Aorta (tissue), 5 donors: ENCODE measurements at regions not wholly inside any gene's neighbourhood (a gene's known extent, or its start where the extent isn't known, plus 50 kb on each side); places are given as distances from the start of the nearest gene placed in this dataset.
A peak's percentile ranks its signal among the peaks of the same experiment; 100 is the strongest.

ENCODE experiments used
- ATAC-seq: fragments of 200-7000 bp; cut with Tn5 transposase; one replicate; pipeline ENCODE4 v1.9.1; 2022; ENCODE audit warnings: moderate library complexity; ENCODE audit not compliant: low FRiP score
- DNase-seq, 2 donors: peaks; one replicate each; pipeline ENCODE4 v3.0.0-alpha.2; 2020
- H3K27ac ChIP-seq, 2 donors: one replicate each; pipeline ENCODE4 v1.5.1; 2013; ENCODE audit warnings: low read length in 2 of 2, mild to moderate bottlenecking in 2 of 2, moderate library complexity in 2 of 2, control low read depth in 1 of 2, inconsistent platforms in 1 of 2, low read depth in 1 of 2
- H3K27me3 ChIP-seq, 2 donors: one replicate each; pipeline ENCODE4 v1.6.1; 2013; ENCODE audit warnings: control low read depth in 1 of 2, low read length in 1 of 2, mild to moderate bottlenecking in 1 of 2, moderate library complexity in 1 of 2; ENCODE audit not compliant: insufficient read depth in 2 of 2, control insufficient read depth in 1 of 2
- H3K36me3 ChIP-seq, 2 donors: one replicate each; pipeline ENCODE4 v1.6.1; 2013; ENCODE audit warnings: control low read depth in 1 of 2, low read length in 1 of 2, mild to moderate bottlenecking in 1 of 2; ENCODE audit not compliant: insufficient read depth in 2 of 2, control insufficient read depth in 1 of 2
- H3K4me1 ChIP-seq, 2 donors: one replicate each; pipeline ENCODE4 v1.6.1; 2013; ENCODE audit warnings: low read length in 2 of 2, control low read depth in 1 of 2, mild to moderate bottlenecking in 1 of 2, moderate library complexity in 1 of 2; ENCODE audit not compliant: insufficient read depth in 2 of 2, control insufficient read depth in 1 of 2
- H3K4me3 ChIP-seq, 2 donors: one replicate each; pipeline ENCODE4 v1.5.1; 2013; ENCODE audit warnings: low read length in 2 of 2, control low read depth in 1 of 2, mild to moderate bottlenecking in 1 of 2
- H3K9me3 ChIP-seq: one replicate; pipeline ENCODE4 v1.6.1; 2013; ENCODE audit warnings: mild to moderate bottlenecking, low read length; ENCODE audit not compliant: control insufficient read depth
- WGBS, 2 donors: extraction: QIAGEN DNeasy Blood & Tissue Kit; methylation state at CpG; one replicate each; pipeline ENCODE4 v1.1.7; 2013; 5-methylcytosine and 5-hydroxymethylcytosine counted together
- intact Hi-C, 2 donors: fragments of 100-400 bp; cut with DNase I; formaldehyde crosslinking; loops; one replicate each; pipeline versions ENCODE4 v1.14.2 to v1.15.0; 2022
- donor health status: healthy with polysubstance abuse.
- donor health status: Bipolar disorder and iron deficiency.
- donor health status: DM: no; HTN: no; CAD: no.
- donor health status: DM: no; HTN: no; CAD: no.
- donor health status: DM: yes; HTN: yes; CAD: no.

- H3K27ac ChIP-seq = peak overlapping the region; percentile 71 to 98
- DNase-seq (peak; percentile 96 to 97), ATAC-seq (peak; percentile 91)
- H3K36me3 ChIP-seq = peaks cover 0 to 2% of the 10 kb centered on the region in 2 donors
- 5 to 9% methylated on average over 30 to 37 of the region's 37 CpGs for WGBS, 2 donors
- intact Hi-C loops = loop anchor here (1.0 to 5.0 kb wide), 4 partner anchors 30 to 43 kb away; no protein-coding TSS in a partner anchor
- H3K4me1 ChIP-seq = no peaks in the 10 kb centered on the region
- no peaks in the 10 kb centered on the region for H3K9me3 ChIP-seq
- no peaks in the 10 kb centered on the region for H3K27me3 ChIP-seq
- no peak overlapping the region for H3K4me3 ChIP-seq
Measured at GRCh38 chr12:124422570-124423523, 128.0 kb downstream of the RFLNA start.

GRCh38 chr12:124422142-124422569 is 127.3 kb downstream of the RFLNA start:
- intact Hi-C loops = loop anchor here (2.0 to 5.0 kb wide), 3 partner anchors 29 to 35 kb away; no protein-coding TSS in a partner anchor
- Histone ChIP-seq H3K4me3 (no peak overlapping the region), H3K27me3 (no peaks in the 10 kb centered on the region), H3K9me3 (no peaks in the 10 kb centered on the region), H3K36me3 (peaks cover 0 to 2% of the 10 kb centered on the region in 2 donors), H3K4me1 (no peaks in the 10 kb centered on the region), H3K27ac (peak overlapping the region; percentile 4 to 98)
- DNase-seq (no peak), ATAC-seq (peak; percentile 30)
- WGBS, 2 donors = 10 to 11% methylated on average over 16 of the region's 16 CpGs

- Histone ChIP-seq H3K27me3 (no peaks in the 10 kb centered on the region), H3K4me1 (no peaks in the 10 kb centered on the region), H3K27ac (peak overlapping the region in 1 of 2 donors; percentile 98), H3K36me3 (peaks cover 0 to 2% of the 10 kb centered on the region in 2 donors), H3K4me3 (no peak overlapping the region), H3K9me3 (no peaks in the 10 kb centered on the region)
- DNase-seq (no peak), ATAC-seq (peak; percentile 10)
- intact Hi-C loops = loop anchor here in 1 of 2 donors (5.0 kb wide), 1 partner anchor 34 kb away; no protein-coding TSS in a partner anchor
- WGBS, 2 donors = 13 to 15% methylated on average over 20 of the region's 20 CpGs
Measured at GRCh38 chr12:124420996-124421674, 126.2 kb downstream of the RFLNA start.

GRCh38 chr12:124420041-124420995 is 125.4 kb downstream of the RFLNA start:
- no peaks in the 10 kb centered on the region for H3K27me3 ChIP-seq
- no peak overlapping the region for H3K4me3 ChIP-seq
- H3K4me1 ChIP-seq = no peaks in the 10 kb centered on the region
- intact Hi-C loops = loop anchor here in 1 of 2 donors (5.0 kb wide), 1 partner anchor 33 kb away; no protein-coding TSS in a partner anchor
- no peak for DNase-seq
- H3K9me3 ChIP-seq = no peaks in the 10 kb centered on the region
- ATAC-seq = no peak
- H3K36me3 ChIP-seq = peaks cover 0 to 2% of the 10 kb centered on the region in 2 donors
- H3K27ac ChIP-seq = peak overlapping the region in 1 of 2 donors; percentile 98
- 79 to 81% methylated on average over 28 of the region's 28 CpGs for WGBS, 2 donors

GRCh38 chr12:124419292-124420040 is 124.6 kb downstream of the RFLNA start:
- Histone ChIP-seq H3K27me3 (no peaks in the 10 kb centered on the region), H3K4me3 (no peak overlapping the region), H3K9me3 (no peaks in the 10 kb centered on the region), H3K36me3 (peaks cover 0 to 2% of the 10 kb centered on the region in 2 donors), H3K4me1 (no peaks in the 10 kb centered on the region), H3K27ac (no peak overlapping the region)
- DNase-seq (no peak), ATAC-seq (no peak)
- 94% methylated on average over 21 of the region's 21 CpGs for WGBS, 2 donors
- intact Hi-C loops = loop anchor here in 1 of 2 donors (5.0 kb wide), 1 partner anchor 32 kb away; no protein-coding TSS in a partner anchor

GRCh38 chr12:124418791-124419190 is 123.9 kb downstream of the RFLNA start:
- no peak for DNase-seq
- peaks cover 0 to 2% of the 10 kb centered on the region in 2 donors for H3K36me3 ChIP-seq
- ATAC-seq = no peak
- no peaks in the 10 kb centered on the region for H3K4me1 ChIP-seq
- no peak overlapping the region for H3K4me3 ChIP-seq
- WGBS, 2 donors = 16 to 21% methylated on average over 15 of the region's 15 CpGs
- H3K27me3 ChIP-seq = no peaks in the 10 kb centered on the region
- intact Hi-C loops = no loop called here
- H3K27ac ChIP-seq = no peak overlapping the region
- no peaks in the 10 kb centered on the region for H3K9me3 ChIP-seq

- Histone ChIP-seq H3K36me3 (peaks cover 0 to 2% of the 10 kb centered on the region in 2 donors), H3K4me3 (no peak overlapping the region), H3K4me1 (no peaks in the 10 kb centered on the region), H3K27ac (no peak overlapping the region), H3K9me3 (no peaks in the 10 kb centered on the region), H3K27me3 (no peaks in the 10 kb centered on the region)
- DNase-seq (no peak), ATAC-seq (no peak)
- intact Hi-C loops = no loop called here
- WGBS, 2 donors = 89 to 90% methylated on average over 13 of the region's 13 CpGs
Measured at GRCh38 chr12:124418156-124418555, 123.3 kb downstream of the RFLNA start.
